Panc1 (cell line): ENCODE measurements at regions not wholly inside any gene's neighbourhood (a gene's known extent, or its start where the extent isn't known, plus 50 kb on each side); places are given as distances from the start of the nearest gene placed in this dataset.

Source experiments
- ATAC-seq: fragments of 200-7000 bp; cut with Tn5 transposase; 2 replicates; pipeline ENCODE4 v1.9.1; 2020; ENCODE audit warnings: mild to moderate bottlenecking, moderate library complexity
- BruUV-seq: library from RNA; stranded (reverse); fragments of 400-500 nt; replicated peaks from 2 replicates; lab custom pipeline; 2021; lab: Mats Ljungman, UMichigan
- CTCF ChIA-PET: fragments of 300-600 bp; sonication (Branson Sonifier 250); formaldehyde crosslinking; loops from one replicate; lab custom pipeline; 2022; ENCODE audit warnings: antibody characterized with exemption; lab: Charles Lee
- POLR2A ChIA-PET: fragments of 300-600 bp; sonication (Branson Sonifier 250); formaldehyde crosslinking; loops from one replicate; lab custom pipeline; 2022; ENCODE audit warnings: antibody characterized with exemption; lab: Charles Lee
- DNase-seq: peaks from one replicate; pipeline ENCODE4 v3.0.0-alpha.2; 2010; ENCODE audit warnings: low read depth, low spot score
- H3K27ac ChIP-seq: 2 replicates; pipeline ENCODE4 v1.5.1; 2011; ENCODE audit warnings: mild to moderate bottlenecking, low read length, inconsistent platforms
- H3K27me3 ChIP-seq: fragments of 200-500 bp; sonication (Bioruptor generic); 2 replicates; pipeline ENCODE4 v1.6.0; 2014; ENCODE audit warnings: low read length, inconsistent platforms; ENCODE audit not compliant: control insufficient read depth, insufficient read depth
- H3K36me3 ChIP-seq: fragments of 200-500 bp; sonication (Bioruptor generic); 2 replicates; pipeline ENCODE4 v1.5.1; 2014; ENCODE audit warnings: inconsistent platforms, mild to moderate bottlenecking, low read length, moderate library complexity; ENCODE audit not compliant: control insufficient read depth, insufficient read depth
- H3K4me1 ChIP-seq: 2 replicates; pipeline ENCODE4 v1.5.1; 2011; ENCODE audit warnings: inconsistent platforms, mild to moderate bottlenecking, low read length, moderate library complexity; ENCODE audit not compliant: control insufficient read depth, insufficient read depth
- H3K4me3 ChIP-seq, 2 experiments: 2 replicates each; pipeline ENCODE4 v1.5.1; 2011 to 2012; ENCODE audit warnings: low read depth in 2 of 2, low read length in 2 of 2, mild to moderate bottlenecking in 2 of 2, inconsistent platforms in 1 of 2, moderate library complexity in 1 of 2
- H3K9me3 ChIP-seq: fragments of 200-500 bp; sonication (Bioruptor generic); 2 replicates; pipeline ENCODE4 v1.5.1; 2014; ENCODE audit warnings: low read depth, mild to moderate bottlenecking, inconsistent platforms, low read length, moderate library complexity; ENCODE audit not compliant: control insufficient read depth, insufficient read depth
- POLR2AphosphoS5 ChIP-seq: IDR thresholded peaks from 2 replicates; pipeline ENCODE4 v1.6.1; 2012; ENCODE audit warnings: mild to moderate bottlenecking, low read depth, low read length, moderate library complexity
- SIN3A ChIP-seq: IDR thresholded peaks from 2 replicates; pipeline ENCODE4 v1.6.1; 2012; ENCODE audit warnings: low read depth, mild to moderate bottlenecking, low read length, moderate library complexity, borderline replicate concordance; ENCODE audit not compliant: insufficient read depth
- TCF7L2 ChIP-seq: IDR thresholded peaks from 2 replicates; pipeline ENCODE4 v1.6.1; 2011; ENCODE audit warnings: mild to moderate bottlenecking, low read depth, low read length, inconsistent platforms
- in situ Hi-C: cut with HindIII; loops from 2 replicates; pipeline ENCODE4 v1.10.0; 2016; ENCODE audit warnings: low sequenced_read_pairs, low pct_unique_long_range_greater_than_20kb
- intact Hi-C: fragments of 100-400 bp; cut with micrococcal nuclease; formaldehyde crosslinking; loops from one replicate; pipeline ENCODE4 v1.10.0; 2022; ENCODE audit not compliant: unreplicated experiment
- TF ChIP-seq, protein P1 (sequence below), 2 experiments: IDR thresholded peaks; 2 replicates each; pipeline ENCODE4 v1.6.1; 2011 to 2012; ENCODE audit warnings: low read depth in 2 of 2, control low read depth in 1 of 2, low read length in 1 of 2, mild to moderate bottlenecking in 1 of 2, moderate library complexity in 1 of 2; ENCODE audit not compliant: insufficient read depth in 1 of 2
- TF ChIP-seq, protein P2 (sequence below): fragments of 450-650 bp; IDR thresholded peaks from 2 replicates; pipeline ENCODE4 v1.5.1; 2017; ENCODE audit warnings: mild to moderate bottlenecking

DNA sequence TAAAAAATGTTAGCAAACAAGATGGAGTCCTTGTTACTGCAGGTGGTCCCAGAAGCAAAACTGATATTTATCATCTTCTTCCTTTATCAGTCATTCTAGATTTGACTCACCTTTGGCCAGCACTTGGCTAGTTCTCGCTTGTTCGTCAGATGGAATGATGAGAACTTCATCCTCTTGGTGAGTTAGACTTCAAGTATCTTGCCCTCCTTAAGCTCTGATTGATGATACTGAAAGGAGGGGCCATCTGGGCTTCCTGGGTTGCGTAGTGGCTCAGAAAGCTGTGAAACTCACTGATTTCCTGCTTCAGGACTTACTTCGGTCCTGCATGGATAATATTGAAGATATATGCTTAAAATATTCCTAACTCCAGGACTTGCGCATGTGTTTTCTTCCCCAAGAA lies 1248.2 kb upstream of the CDH9 start:
- in situ Hi-C loops (no loop called here), intact Hi-C loops (no loop called here)
- Histone ChIP-seq H3K4me1 (no peaks in the 10 kb centered on the region), H3K9me3 (no peaks in the 10 kb centered on the region), H3K27me3 (no peaks in the 10 kb centered on the region), H3K27ac (no peak overlapping the region), H3K4me3 (no peak overlapping the region), H3K36me3 (no peaks in the 10 kb centered on the region)
- ATAC-seq: no peak
- no TSS peak for BruUV-seq
- ChIA-PET POLR2A (no interaction called here), CTCF (no interaction called here)
- TF ChIP-seq POLR2AphosphoS5 (no peak), TCF7L2 (no peak), SIN3A (no peak)
- TF ChIP-seq, protein P1, sequence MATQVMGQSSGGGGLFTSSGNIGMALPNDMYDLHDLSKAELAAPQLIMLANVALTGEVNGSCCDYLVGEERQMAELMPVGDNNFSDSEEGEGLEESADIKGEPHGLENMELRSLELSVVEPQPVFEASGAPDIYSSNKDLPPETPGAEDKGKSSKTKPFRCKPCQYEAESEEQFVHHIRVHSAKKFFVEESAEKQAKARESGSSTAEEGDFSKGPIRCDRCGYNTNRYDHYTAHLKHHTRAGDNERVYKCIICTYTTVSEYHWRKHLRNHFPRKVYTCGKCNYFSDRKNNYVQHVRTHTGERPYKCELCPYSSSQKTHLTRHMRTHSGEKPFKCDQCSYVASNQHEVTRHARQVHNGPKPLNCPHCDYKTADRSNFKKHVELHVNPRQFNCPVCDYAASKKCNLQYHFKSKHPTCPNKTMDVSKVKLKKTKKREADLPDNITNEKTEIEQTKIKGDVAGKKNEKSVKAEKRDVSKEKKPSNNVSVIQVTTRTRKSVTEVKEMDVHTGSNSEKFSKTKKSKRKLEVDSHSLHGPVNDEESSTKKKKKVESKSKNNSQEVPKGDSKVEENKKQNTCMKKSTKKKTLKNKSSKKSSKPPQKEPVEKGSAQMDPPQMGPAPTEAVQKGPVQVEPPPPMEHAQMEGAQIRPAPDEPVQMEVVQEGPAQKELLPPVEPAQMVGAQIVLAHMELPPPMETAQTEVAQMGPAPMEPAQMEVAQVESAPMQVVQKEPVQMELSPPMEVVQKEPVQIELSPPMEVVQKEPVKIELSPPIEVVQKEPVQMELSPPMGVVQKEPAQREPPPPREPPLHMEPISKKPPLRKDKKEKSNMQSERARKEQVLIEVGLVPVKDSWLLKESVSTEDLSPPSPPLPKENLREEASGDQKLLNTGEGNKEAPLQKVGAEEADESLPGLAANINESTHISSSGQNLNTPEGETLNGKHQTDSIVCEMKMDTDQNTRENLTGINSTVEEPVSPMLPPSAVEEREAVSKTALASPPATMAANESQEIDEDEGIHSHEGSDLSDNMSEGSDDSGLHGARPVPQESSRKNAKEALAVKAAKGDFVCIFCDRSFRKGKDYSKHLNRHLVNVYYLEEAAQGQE (IDR thresholded peaks at IDR 0.05; ENCODE audit: insufficient read depth in 1 of 2, low read depth in 2 of 2, low read length in 1 of 2): no peak
- TF ChIP-seq, protein P2, sequence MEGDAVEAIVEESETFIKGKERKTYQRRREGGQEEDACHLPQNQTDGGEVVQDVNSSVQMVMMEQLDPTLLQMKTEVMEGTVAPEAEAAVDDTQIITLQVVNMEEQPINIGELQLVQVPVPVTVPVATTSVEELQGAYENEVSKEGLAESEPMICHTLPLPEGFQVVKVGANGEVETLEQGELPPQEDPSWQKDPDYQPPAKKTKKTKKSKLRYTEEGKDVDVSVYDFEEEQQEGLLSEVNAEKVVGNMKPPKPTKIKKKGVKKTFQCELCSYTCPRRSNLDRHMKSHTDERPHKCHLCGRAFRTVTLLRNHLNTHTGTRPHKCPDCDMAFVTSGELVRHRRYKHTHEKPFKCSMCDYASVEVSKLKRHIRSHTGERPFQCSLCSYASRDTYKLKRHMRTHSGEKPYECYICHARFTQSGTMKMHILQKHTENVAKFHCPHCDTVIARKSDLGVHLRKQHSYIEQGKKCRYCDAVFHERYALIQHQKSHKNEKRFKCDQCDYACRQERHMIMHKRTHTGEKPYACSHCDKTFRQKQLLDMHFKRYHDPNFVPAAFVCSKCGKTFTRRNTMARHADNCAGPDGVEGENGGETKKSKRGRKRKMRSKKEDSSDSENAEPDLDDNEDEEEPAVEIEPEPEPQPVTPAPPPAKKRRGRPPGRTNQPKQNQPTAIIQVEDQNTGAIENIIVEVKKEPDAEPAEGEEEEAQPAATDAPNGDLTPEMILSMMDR: no peak
- DNase-seq: no peak

DNA sequence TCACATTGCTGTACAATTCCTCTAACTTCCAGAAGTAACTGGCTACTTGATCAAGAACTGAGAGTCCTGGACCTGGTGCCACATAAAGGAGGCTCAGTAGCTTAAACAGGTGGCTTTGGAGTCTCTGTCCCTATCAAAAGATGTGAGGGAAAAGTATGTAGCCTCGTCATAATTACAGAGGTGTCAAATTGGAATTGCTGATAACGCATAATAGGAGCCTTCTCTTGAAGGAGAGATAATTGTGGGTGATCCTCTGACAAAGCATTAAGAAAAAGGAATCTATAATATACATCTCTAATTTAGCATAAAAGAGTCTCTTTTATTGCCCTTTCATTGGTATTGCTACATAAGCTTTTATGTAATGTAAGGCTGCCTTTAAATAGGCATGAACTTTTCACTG lies 1246.4 kb upstream of the CDH9 start:
- H3K36me3 ChIP-seq: no peaks in the 10 kb centered on the region
- ATAC-seq (no peak), DNase-seq (no peak)
- CTCF ChIA-PET: no interaction called here
- no peaks in the 10 kb centered on the region for H3K9me3 ChIP-seq
- no TSS peak for BruUV-seq
- intact Hi-C loops (no loop called here), in situ Hi-C loops (no loop called here)
- POLR2A ChIA-PET: no interaction called here
- no peak overlapping the region for H3K27ac ChIP-seq
- no peak overlapping the region for H3K4me3 ChIP-seq
- TF ChIP-seq, protein P2: no peak
- TF ChIP-seq POLR2AphosphoS5 (no peak), TCF7L2 (no peak), SIN3A (no peak)
- TF ChIP-seq, protein P1 (IDR thresholded peaks at IDR 0.05; ENCODE audit: insufficient read depth in 1 of 2, low read depth in 2 of 2, low read length in 1 of 2): no peak
- no peaks in the 10 kb centered on the region for H3K27me3 ChIP-seq
- no peaks in the 10 kb centered on the region for H3K4me1 ChIP-seq
